HG03025 (cell line): ENCODE measurements at regions not wholly inside any gene's neighbourhood (a gene's known extent, or its start where the extent isn't known, plus 50 kb on each side); places are given as distances from the start of the nearest gene placed in this dataset.
A peak's percentile ranks its signal among the peaks of the same experiment; 100 is the strongest.

ENCODE experiments used
- ATAC-seq: cut with Tn5 transposase; IDR thresholded peaks from one replicate; pipeline ENCODE4 v1.9.1; 2021; ENCODE audit warnings: mild to moderate bottlenecking, moderate library complexity; ENCODE audit not compliant: unreplicated experiment, low FRiP score

DNA sequence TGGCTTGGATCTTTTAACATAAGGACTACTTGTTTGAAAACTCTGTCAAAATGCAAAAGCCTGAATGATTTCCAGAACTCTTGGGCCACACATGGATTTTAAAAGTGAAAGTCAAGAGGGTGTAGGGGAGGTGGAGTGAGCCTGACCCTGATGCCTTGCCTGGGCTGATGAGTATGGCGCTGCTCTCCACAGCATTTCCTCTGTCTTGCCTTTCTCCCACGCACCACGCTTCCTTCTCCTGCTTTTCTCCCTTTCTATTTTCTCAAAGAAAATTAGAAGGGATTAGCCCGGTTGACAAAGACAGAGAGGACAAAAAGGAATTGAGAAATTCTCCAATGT, 207.0 kb upstream of the CCDC68 start:
- no peak for ATAC-seq

DNA sequence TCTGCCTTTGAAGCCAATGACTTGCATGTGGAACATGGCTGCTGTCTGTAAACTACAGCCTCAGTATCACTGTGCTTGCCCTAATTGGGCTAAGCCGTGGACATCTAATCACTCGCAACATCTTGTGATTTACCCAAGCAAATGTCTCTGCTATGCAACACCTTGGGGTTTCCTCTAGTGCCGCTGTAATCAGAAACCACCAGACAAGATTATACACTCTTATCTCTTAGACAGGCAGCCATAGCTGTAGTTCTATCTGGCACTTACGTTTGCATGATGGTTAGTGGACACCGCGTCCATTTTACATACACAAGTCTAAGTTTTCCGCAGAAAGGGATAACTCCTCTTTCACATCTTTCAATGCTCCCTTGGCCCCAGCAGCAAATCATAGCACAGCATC, 204.3 kb upstream of the CCDC68 start:
- ATAC-seq = no peak

DNA sequence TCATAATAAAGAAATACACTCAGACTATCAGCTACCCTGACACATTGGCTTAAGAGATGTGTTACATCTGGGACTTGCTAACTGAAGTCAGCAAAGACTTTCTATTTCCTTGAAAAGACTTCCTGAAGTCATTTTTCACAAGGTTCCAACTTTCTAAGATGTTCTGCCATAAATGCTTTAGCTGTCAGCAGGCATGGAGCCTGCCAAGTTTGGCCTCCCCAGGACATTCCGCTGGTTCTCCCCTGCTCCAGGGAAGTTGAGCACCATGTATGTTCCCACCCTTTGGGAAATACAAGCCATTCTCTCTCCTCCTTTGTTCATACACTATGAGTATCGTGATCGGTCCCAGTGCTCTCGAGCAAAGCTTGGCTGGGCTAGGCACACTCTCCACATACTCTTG, 202.7 kb upstream of the CCDC68 start:
- ATAC-seq = no peak

DNA sequence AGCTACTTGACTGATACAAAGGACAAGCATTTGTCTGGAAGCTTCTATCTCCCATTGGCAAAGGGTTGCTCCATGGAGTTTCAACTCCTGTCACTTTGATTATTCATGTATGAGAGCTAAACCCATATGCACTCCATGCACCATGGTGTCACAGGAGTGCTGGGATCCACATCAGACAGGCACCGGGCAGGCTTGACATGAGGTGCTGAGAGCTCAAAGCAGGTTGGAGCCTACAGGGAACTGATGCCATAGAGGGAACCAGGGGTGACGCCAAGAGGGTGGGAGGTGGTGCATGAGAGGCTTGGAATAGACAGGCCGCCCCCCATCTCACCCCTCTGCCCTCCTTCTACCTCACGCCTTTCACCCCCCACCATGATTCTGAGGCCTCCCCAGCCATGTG, 199.8 kb upstream of the CCDC68 start:
- no peak for ATAC-seq

DNA sequence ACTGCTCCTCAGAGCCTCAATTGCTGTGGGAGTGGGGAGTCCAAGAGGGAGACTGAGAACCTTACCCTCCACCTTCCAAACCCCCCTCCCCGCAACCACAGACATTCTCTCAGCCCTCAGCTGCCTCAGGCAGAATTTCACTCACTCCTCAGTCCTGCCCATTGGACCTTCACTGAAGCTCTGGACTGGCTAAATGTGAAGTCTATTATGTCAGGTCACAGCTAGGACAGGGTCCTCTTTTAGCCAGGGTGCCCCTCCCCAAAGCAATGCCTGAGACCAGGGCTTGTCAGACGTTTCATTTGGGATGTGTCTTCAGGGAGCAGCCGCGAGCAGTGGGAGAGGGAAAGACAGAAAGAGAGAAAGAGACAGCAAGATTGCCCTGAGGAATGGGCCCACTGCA, 199.3 kb upstream of the CCDC68 start:
- ATAC-seq = no peak

DNA sequence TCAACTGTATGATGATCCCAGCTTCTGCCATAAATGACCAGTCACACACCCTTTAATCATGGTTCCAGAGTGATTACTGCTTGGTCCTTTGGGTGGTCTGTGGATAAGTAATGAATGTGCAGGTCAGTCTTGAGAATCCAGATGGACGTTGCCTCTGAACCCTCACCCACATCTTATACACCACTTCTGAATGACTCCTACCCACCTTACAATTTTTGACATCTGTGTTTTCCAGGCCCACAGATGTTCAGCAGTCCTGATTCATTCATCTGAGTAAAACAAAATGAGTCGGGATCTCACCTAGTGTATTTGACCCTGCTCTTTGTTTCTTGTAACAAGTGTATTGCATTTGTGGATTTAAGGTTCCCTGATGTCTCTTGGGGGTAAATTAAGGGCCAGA, 194.1 kb upstream of the CCDC68 start:
- ATAC-seq = no peak

DNA sequence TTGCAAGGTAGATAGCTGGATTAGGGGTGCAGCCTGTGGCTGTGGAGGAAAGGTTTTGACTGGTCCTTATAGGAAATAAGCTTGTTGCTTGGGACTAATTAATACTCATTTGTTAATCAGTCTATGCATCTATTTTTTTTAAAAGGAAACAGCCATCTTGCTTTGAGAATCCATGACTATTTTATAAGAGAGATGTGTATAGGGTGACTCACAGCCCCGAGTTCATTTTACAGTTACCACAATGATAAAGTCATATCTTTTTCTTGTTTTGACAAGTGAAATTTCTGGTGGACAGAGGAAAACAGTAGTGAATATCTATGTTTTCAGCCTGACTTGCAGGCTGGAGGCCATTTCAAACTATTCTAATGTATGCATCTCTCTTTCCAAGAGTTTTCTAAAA, 193.5 kb upstream of the CCDC68 start:
- no peak for ATAC-seq

DNA sequence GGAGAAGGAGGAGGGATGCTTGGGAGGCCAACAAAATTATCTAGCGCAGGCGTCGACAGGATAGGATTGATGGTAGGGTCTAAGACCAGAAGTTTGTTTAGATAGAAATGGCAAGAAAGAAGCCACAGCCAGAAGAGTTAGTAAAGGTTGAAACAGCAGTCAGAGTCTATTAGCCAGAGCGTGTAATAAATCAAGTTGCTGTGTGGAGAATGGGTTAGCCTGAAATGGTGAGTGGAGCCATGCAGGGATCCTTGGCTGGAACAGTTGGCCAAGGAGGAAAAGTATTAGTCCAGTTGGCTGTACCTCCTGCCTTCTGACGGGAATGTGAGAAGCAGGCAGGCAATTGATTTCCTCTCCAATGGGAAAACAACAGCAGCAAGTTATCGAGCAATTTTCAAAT, 190.7 kb upstream of the CCDC68 start:
- ATAC-seq = no peak

GRCh38 chr18:55147791-55148190, 188.5 kb upstream of the CCDC68 start:
- no peak for ATAC-seq

- no peak for ATAC-seq
Measured at GRCh38 chr18:55144193-55144930, 185.1 kb upstream of the CCDC68 start.

DNA sequence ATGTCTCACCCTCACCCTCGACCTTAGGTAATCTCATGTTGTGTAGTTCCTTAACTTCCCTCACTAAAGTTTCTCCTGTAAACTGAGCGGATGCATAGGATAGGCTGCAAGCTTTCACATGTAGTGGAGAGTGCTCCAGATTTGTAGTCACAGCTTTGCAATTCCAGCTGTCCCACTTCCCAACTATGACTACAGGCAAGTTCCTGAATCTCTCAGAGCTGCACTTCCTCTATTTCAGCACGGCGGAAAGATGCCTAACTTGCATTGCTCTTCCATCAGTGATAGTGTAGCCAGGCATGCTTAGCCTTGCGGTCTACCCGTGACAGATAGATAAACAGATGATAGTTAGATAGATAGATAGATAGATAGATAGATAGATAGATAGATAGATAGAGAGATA, 183.1 kb upstream of the CCDC68 start:
- ATAC-seq = no peak

DNA sequence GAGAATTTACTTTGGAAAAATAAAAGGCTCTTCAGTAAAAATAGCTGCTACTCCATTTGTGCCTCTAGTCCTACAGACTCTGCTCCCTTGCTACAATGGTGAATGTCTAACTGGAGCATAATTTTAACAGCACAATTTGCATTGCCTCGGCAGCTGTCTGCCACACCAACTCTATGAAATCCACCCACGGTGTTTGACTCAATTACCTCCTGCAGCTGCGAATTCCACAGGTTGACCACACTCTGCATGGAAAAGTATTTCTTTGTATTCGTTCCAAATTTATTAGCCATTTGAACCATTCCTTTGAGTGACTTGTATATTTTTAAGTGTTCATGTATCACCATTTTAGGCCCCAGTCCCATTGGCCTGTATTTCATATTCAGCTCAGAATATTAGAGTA, 182.1 kb upstream of the CCDC68 start:
- no peak for ATAC-seq

GRCh38 chr18:55139836-55140235, 180.6 kb upstream of the CCDC68 start:
- no peak for ATAC-seq

- no peak for ATAC-seq
Measured at GRCh38 chr18:55139307-55139706, 180.0 kb upstream of the CCDC68 start.

DNA sequence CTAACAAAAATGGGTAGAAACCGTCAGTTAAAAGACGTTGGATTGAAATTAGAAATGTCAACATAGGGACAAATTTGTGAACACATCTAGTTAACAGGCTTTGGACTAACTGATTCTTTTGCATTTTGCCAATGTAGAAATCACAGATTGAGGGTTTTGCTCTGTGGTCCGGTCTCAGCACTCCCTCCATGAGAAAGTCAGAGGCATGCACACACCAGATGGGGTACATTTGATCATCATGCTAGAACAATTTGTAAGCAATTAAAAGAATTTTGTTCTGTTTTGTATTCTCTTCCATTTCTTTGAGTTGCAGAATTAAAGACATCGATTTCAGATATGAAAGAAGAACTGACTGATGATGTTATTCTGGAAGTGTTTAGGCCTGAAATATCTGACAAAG, 179.1 kb upstream of the CCDC68 start:
- ATAC-seq = no peak

GRCh38 chr18:55137602-55138001, 178.3 kb upstream of the CCDC68 start:
- ATAC-seq = no peak

DNA sequence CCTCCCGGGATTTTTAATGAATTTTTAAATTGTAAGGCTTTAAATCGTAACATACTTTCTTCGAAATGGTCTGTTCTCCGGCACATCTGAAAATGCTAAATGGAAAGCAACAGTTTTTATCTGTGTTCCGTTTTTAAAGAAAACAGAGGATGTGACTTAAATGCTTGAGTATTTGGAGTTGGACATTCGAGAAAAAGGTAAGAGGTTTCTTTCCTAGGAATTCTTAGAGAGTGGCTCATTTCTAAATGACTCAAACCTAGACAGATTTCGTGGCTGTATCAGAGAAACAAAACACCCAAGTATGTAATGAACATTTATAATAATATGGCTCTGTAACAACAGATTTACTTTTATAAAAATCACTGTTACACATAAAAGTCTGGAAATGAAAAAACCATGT, 177.6 kb upstream of the CCDC68 start:
- ATAC-seq = no peak

GRCh38 chr18:55136258-55136657, 177.0 kb upstream of the CCDC68 start:
- peak; percentile 68 for ATAC-seq

GRCh38 chr18:55133378-55133777, 174.1 kb upstream of the CCDC68 start:
- ATAC-seq = no peak

DNA sequence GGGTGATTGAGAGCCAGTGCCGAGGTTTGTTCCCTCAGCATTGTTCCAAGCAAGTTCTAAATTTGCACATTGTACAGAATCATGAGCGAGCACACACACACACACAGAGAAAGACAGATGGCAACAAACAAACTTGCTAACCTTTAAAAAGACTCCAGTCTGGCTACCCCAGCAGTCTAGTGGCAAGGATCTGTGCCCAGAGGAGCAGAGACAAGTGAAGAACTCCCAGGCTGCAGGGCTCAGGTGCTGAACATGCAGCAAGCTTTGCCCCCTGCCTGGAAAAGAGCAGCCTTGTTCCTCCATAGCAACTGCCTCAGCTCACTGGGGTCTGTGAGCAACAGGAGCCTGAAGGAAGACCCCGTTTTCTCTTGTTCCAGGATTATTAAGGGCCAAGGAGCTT, 169.2 kb upstream of the CCDC68 start:
- ATAC-seq = no peak

DNA sequence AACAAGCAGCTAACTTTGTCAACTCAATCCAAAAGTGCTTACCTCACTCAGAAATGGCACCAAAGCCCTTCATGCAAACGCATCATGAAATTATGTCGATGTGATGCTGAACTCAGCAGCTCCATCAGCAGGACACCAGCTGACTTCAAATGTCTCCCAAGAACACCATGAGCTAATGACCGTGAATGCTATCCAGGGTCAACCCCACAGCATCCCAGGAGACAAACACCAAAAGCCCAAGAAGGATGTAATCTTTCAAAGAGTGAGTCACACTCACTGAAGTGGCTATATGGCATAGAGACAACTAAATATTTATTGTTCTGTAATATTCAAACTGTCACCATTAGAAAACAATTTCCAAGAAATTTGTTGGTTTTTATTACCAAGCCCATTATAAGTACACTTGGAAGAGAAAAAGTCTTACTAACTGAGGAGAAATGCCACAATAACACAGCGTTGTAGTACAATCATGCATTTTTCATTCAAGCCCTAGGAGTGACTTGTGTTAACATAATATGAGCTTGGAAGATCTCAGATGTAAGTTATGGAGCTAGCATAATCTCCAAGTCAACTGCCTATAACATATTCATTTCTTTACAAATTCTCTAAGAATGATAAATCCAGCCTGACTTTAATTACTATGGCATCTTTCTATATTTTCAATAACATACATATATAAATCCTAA, 165.0 kb upstream of the CCDC68 start:
- ATAC-seq = no peak

DNA sequence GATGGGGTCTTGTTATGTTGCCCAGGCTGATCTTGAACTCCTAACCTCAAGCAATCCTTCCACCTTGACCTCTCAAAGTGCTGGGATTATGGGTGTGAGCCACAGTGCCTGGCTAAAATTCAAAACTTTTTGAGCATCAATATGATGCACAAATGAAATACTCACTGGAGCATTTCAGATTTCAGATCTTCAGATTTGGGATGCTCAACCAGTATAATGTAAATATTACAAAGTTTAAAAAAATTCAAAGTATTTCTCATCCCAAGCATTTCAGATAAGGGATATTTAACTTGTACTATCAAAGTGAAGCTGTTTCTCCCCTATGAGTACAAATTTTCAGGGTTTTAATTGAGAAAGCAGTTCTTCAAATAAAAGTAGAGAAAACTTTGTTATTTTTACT, 164.1 kb upstream of the CCDC68 start:
- ATAC-seq = no peak
